NCI-H748 (cell line): ENCODE measurements at regions not wholly inside any gene's neighbourhood (a gene's known extent, or its start where the extent isn't known, plus 50 kb on each side); places are given as distances from the start of the nearest gene placed in this dataset.
A peak's percentile ranks its signal among the peaks of the same experiment; 100 is the strongest.

Experiments used
- DNase-seq: peaks from one replicate; lab custom pipeline; 2025; ENCODE audit not compliant: unreplicated experiment; lab: John Stamatoyannopoulos, UW

- no peak for DNase-seq
Measured at GRCh38 chr17:79164408-79164807, 89.8 kb downstream of the ENGASE start.

- DNase-seq: no peak
Measured at GRCh38 chr17:79163071-79163470, 88.4 kb downstream of the ENGASE start.

GRCh38 chr17:79162012-79162963 lies 87.7 kb downstream of the ENGASE start:
- DNase-seq: peak; percentile 26

GRCh38 chr17:79160980-79161636 lies 86.5 kb downstream of the ENGASE start:
- peak; percentile 28 for DNase-seq

- no peak for DNase-seq
Measured at GRCh38 chr17:79159926-79160325, 85.3 kb downstream of the ENGASE start.

- DNase-seq: no peak
Measured at GRCh38 chr17:79159471-79159870, 84.8 kb downstream of the ENGASE start.

- no peak for DNase-seq
Measured at GRCh38 chr17:79156463-79157095, 82.0 kb downstream of the ENGASE start.

- no peak for DNase-seq
Measured at GRCh38 chr17:79155701-79156100, 81.1 kb downstream of the ENGASE start.

GRCh38 chr17:79154951-79155585 lies 80.4 kb downstream of the ENGASE start:
- DNase-seq: no peak

GRCh38 chr17:79154446-79154845 lies 79.8 kb downstream of the ENGASE start:
- no peak for DNase-seq

GRCh38 chr17:79153367-79154130 lies 78.9 kb downstream of the ENGASE start:
- no peak for DNase-seq

- DNase-seq: no peak
Measured at GRCh38 chr17:79152636-79153035, 78.0 kb downstream of the ENGASE start.

GRCh38 chr17:79152110-79152509 lies 77.5 kb downstream of the ENGASE start:
- no peak for DNase-seq

GRCh38 chr17:79150799-79151198 lies 76.2 kb downstream of the ENGASE start:
- no peak for DNase-seq

GRCh38 chr17:79150035-79150733 lies 75.6 kb downstream of the ENGASE start:
- DNase-seq: no peak

GRCh38 chr17:79148584-79148983 lies 74.0 kb downstream of the ENGASE start:
- DNase-seq: no peak

- DNase-seq: no peak
Measured at GRCh38 chr17:79147746-79148506, 73.3 kb downstream of the ENGASE start.

GRCh38 chr17:79146562-79146961 lies 71.9 kb downstream of the ENGASE start:
- no peak for DNase-seq

GRCh38 chr17:79145548-79145947 lies 70.9 kb downstream of the ENGASE start:
- DNase-seq: no peak
